ENCODE measurements at regions not wholly inside any gene's neighbourhood (a gene's known extent, or its start where the extent isn't known, plus 50 kb on each side); places are given as distances from the start of the nearest gene placed in this dataset.

GRCh38 chr5:143581649-143582048, 178.2 kb upstream of the NR3C1 start:
- no peak for DNase-seq

- no peak for DNase-seq
Observed at GRCh38 chr5:143581147-143581546, 177.7 kb upstream of the NR3C1 start.

- no peak for DNase-seq
Observed at GRCh38 chr5:143576711-143577484, 173.4 kb upstream of the NR3C1 start.

- no peak for DNase-seq
Observed at GRCh38 chr5:143575286-143575685, 171.8 kb upstream of the NR3C1 start.

GRCh38 chr5:143574236-143574635, 170.8 kb upstream of the NR3C1 start:
- no peak for DNase-seq

GRCh38 chr5:143573568-143574170, 170.2 kb upstream of the NR3C1 start:
- peak; percentile 7 for DNase-seq

GRCh38 chr5:143572671-143573070, 169.2 kb upstream of the NR3C1 start:
- no peak for DNase-seq

- DNase-seq, result no peak
Observed at GRCh38 chr5:143571642-143572624, 168.4 kb upstream of the NR3C1 start.

GRCh38 chr5:143570989-143571388, 167.5 kb upstream of the NR3C1 start:
- no peak for DNase-seq

GRCh38 chr5:143569722-143570567, 166.5 kb upstream of the NR3C1 start:
- DNase-seq, result no peak

GRCh38 chr5:143569213-143569701, 165.8 kb upstream of the NR3C1 start:
- no peak for DNase-seq

GRCh38 chr5:143567583-143568504, 164.4 kb upstream of the NR3C1 start:
- DNase-seq, result no peak

- DNase-seq, result no peak
Observed at GRCh38 chr5:143566139-143566538, 162.7 kb upstream of the NR3C1 start.

- no peak for DNase-seq
Observed at GRCh38 chr5:143564417-143564816, 160.9 kb upstream of the NR3C1 start.

GRCh38 chr5:143562935-143563334, 159.4 kb upstream of the NR3C1 start:
- DNase-seq, result no peak

- no peak for DNase-seq
Observed at GRCh38 chr5:143561219-143561618, 157.7 kb upstream of the NR3C1 start.

GRCh38 chr5:143560378-143560777, 156.9 kb upstream of the NR3C1 start:
- no peak for DNase-seq

GRCh38 chr5:143559586-143560109, 156.2 kb upstream of the NR3C1 start:
- no peak for DNase-seq

GRCh38 chr5:143558048-143558447, 154.6 kb upstream of the NR3C1 start:
- no peak for DNase-seq

- no peak for DNase-seq
Observed at GRCh38 chr5:143557061-143557818, 153.8 kb upstream of the NR3C1 start.

Data from midbrain (tissue), 1 donor.